ENCODE measurements at regions not wholly inside any gene's neighbourhood (a gene's known extent, or its start where the extent isn't known, plus 50 kb on each side); places are given as distances from the start of the nearest gene placed in this dataset.

- ATAC-seq (no peak), DNase-seq (no peak)
- no peak for TF ChIP-seq CTCF (IDR thresholded peaks at IDR 0.05)
- no peaks in the 10 kb centered on the region for H3K9me3 ChIP-seq
- H3K4me1 ChIP-seq: no peaks in the 10 kb centered on the region
- intact Hi-C loops (cut with DNase I): no loop called here
- no peak overlapping the region for H3K4me3 ChIP-seq
- H3K27ac ChIP-seq: no peak overlapping the region
- H3K36me3 ChIP-seq: no peaks in the 10 kb centered on the region
- no peaks in the 10 kb centered on the region for H3K27me3 ChIP-seq (ENCODE audit: low read depth)
These were observed 183.5 kb downstream of the CAVIN4 start for GRCh38 chr9:100761276-100761802.

GRCh38 chr9:100774326-100774725 is 196.4 kb downstream of the CAVIN4 start:
- Histone ChIP-seq H3K4me1 (no peaks in the 10 kb centered on the region), H3K27ac (no peak overlapping the region), H3K27me3 (ENCODE audit: low read depth) (no peaks in the 10 kb centered on the region), H3K36me3 (no peaks in the 10 kb centered on the region), H3K4me3 (no peak overlapping the region), H3K9me3 (no peaks in the 10 kb centered on the region)
- no peak for TF ChIP-seq CTCF (IDR thresholded peaks at IDR 0.05)
- ATAC-seq (no peak), DNase-seq (no peak)
- intact Hi-C loops (cut with DNase I): no loop called here

DNA sequence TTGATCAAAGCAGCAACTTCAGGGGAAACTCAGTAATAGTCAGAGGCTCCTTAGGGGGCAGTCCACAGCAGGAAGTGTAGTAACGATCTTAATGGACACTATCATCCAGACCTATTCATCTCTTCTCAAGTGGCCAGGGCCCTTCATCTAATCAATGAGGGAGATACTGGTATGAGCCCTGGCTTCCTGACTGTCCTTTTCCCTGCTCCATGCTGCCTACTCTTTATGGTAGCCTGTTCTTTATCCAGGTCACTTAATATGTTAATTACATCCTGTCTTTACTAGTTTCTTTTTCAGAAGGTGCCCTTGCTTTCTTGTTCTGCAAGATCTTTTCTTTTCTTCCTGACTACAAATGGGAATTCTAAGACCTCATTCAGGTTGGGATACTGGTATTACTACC is 197.1 kb downstream of the CAVIN4 start:
- no peak for TF ChIP-seq CTCF (IDR thresholded peaks at IDR 0.05)
- ATAC-seq: no peak
- H3K36me3 ChIP-seq: no peaks in the 10 kb centered on the region
- H3K4me1 ChIP-seq: no peaks in the 10 kb centered on the region
- no peaks in the 10 kb centered on the region for H3K27me3 ChIP-seq (ENCODE audit: low read depth)
- H3K9me3 ChIP-seq: no peaks in the 10 kb centered on the region
- DNase-seq: no peak
- intact Hi-C loops (cut with DNase I): no loop called here
- no peak overlapping the region for H3K4me3 ChIP-seq
- H3K27ac ChIP-seq: no peak overlapping the region

GRCh38 chr9:100775912-100776311 is 198.0 kb downstream of the CAVIN4 start:
- ATAC-seq (no peak), DNase-seq (no peak)
- no peaks in the 10 kb centered on the region for H3K36me3 ChIP-seq
- intact Hi-C loops (cut with DNase I): no loop called here
- no peaks in the 10 kb centered on the region for H3K9me3 ChIP-seq
- no peak for TF ChIP-seq CTCF (IDR thresholded peaks at IDR 0.05)
- no peak overlapping the region for H3K4me3 ChIP-seq
- H3K4me1 ChIP-seq: no peaks in the 10 kb centered on the region
- H3K27ac ChIP-seq: no peak overlapping the region
- H3K27me3 ChIP-seq (ENCODE audit: low read depth): no peaks in the 10 kb centered on the region

DNA sequence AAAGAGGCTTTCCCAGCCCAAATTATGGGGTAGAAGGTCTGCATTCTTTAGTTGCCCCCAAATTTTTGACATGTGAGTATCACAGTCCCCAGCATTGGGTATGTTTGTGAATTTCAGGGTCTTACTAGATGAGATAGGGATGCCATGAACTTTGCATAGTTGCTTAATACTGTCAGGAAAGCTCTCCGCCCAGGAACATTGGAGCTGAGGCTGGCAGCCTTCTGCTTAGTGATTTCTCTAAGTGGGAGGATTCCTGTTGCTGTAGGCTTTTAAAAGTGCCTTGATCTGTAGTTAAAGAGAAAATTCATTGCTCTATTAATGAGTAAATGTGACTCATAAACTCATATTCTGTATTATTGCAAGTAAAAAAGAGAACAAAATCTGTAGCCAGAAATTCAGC is 206.9 kb downstream of the CAVIN4 start:
- no peak for ATAC-seq
- intact Hi-C loops (cut with DNase I): no loop called here
- no peak for TF ChIP-seq CTCF (IDR thresholded peaks at IDR 0.05)

DNA sequence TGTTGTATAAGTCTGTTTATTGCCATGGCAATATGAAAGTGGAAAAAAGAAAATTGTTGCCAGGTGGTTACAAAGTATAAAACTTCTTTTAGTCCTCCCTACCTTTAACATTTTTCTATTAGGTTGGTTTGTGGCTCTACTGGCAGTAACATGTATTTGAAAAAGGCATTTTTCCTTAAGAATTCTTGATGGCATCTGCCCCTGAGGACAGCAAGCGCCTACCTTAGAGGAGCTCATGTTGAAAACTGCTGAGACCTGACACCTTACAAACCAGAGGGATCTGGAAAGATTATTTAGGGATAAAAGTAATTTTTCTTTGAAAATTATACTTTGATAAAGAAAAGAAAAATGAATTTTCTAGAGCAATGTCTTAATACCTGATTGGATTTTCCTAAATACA is 208.1 kb downstream of the CAVIN4 start:
- intact Hi-C loops (cut with DNase I): no loop called here
- Histone ChIP-seq H3K36me3 (no peaks in the 10 kb centered on the region), H3K4me3 (no peak overlapping the region), H3K4me1 (no peaks in the 10 kb centered on the region), H3K27ac (no peak overlapping the region), H3K27me3 (ENCODE audit: low read depth) (no peaks in the 10 kb centered on the region), H3K9me3 (peaks cover 7% of the 10 kb centered on the region)
- TF ChIP-seq CTCF (IDR thresholded peaks at IDR 0.05): no peak
- DNase-seq: no peak
- ATAC-seq: no peak

More for the DNA sequence above, 206.9 kb downstream of the CAVIN4 start:
- no peaks in the 10 kb centered on the region for H3K4me1 ChIP-seq
- no peaks in the 10 kb centered on the region for H3K36me3 ChIP-seq
- H3K27ac ChIP-seq: no peak overlapping the region
- DNase-seq: no peak
- no peak overlapping the region for H3K4me3 ChIP-seq
- peaks cover 7% of the 10 kb centered on the region for H3K9me3 ChIP-seq
- no peaks in the 10 kb centered on the region for H3K27me3 ChIP-seq (ENCODE audit: low read depth)

Data from lower lobe of right lung (tissue), 2 donors.